Globus pallidus (tissue), 1 donor: ENCODE measurements at regions not wholly inside any gene's neighbourhood (a gene's known extent, or its start where the extent isn't known, plus 50 kb on each side); places are given as distances from the start of the nearest gene placed in this dataset.

ENCODE experiments used
- DNase-seq: peaks from one replicate; pipeline ENCODE4 v3.0.0-alpha.2; 2015; ENCODE audit warnings: low spot score

DNA sequence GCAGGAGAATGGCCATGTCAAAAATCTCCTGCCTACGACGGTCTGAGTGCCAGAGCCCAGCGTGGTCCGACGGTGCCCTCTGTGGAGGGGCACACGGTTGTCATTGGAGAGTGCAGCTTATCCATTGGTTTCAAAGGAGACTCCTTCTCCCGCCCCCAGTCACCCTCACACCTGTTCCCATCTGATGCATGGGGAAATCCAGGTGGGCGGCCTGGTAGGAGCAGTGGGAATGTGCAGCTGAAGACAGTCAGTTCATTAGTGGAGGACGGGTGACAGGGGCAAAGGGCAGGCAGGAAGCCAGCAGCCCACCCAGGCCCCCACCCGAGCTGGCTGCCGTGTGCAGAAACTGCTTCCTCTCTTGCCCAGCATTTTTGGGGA is 162.3 kb downstream of the IRF8 start:
- DNase-seq, result no peak

DNA sequence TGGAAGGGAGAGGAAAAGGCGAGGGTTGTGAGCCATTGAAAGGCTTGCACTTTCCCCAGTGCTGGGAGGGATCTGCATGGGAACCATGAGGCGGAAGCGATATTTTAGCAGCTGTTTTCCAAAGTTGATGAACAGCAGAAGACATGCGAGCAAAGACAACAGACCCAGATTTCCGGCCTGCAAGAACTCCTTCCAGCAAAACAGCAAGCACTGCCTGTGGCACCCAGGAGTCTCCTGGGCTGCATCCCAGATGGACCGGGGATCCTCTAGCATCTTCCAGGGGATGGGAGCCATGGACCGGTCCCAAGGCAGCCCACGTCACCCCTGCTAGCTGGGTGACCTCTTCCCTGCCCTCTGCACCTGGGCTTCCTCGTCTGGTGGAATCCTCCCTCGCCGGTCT is 162.8 kb downstream of the IRF8 start:
- no peak for DNase-seq

- DNase-seq, result no peak
These were observed 163.5 kb downstream of the IRF8 start for GRCh38 chr16:86062271-86062965.

GRCh38 chr16:86063760-86064405 is 164.9 kb downstream of the IRF8 start:
- DNase-seq, result no peak

- DNase-seq, result no peak
These were observed 165.7 kb downstream of the IRF8 start for GRCh38 chr16:86064431-86065250.

DNA sequence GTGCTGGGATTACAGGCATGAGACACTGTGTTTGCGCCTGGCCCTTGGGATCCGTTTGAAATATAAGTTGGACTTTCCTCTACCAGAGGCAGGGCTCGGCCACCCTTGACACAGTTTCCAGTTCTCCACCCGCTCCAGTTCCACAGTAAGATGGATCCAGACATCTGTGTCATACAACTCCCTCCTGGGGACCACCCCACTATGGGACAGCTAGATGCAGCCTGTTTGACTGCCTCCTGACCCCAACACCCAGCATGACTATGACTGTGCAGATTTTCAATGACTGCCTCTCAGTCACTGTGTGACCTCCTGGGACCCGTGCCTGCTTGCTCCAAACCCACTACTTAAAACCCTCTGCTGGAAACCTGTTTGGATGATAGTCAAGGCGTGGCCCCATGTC is 166.7 kb downstream of the IRF8 start:
- DNase-seq, result no peak

DNA sequence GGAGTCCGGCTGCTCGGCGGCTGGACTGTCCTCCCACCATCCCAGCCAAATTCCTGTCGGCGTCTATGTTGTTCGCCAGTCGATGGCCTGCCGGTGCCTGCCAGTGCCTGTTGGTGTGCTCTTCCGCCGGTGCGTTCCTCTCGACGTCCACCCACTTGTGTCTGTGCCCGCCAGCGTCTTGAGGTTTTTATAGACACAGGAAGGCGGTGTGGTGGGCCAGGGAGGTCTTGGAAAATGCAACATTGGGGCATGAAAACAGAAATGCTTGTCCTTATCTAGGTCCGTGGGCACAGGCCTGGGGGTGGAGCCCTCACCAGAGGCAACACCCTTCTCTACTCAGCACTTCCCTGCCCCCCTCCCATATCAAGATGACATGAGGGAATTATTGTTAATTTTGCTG is 167.8 kb downstream of the IRF8 start:
- DNase-seq, result no peak

- no peak for DNase-seq
These were observed 168.6 kb downstream of the IRF8 start for GRCh38 chr16:86067516-86067915.

DNA sequence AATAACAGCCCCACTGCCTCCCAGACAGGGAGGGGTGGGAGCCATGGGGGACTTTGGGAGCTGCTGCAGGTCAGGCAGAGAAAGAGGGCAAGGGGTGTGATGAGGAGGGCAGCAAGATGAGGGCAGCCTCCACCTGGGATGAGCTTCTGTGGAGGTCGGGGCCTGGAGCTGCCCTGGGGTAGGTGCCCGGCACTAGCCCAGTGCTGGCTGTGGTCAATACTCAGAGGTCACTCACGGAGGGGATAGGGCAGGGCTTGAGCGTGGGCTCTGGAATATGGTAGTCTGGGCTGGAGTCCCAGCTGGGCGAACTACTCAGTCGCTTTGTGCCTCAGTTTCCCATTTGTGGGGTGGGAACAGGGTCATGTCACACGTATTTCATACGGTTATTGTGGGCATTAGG is 169.0 kb downstream of the IRF8 start:
- DNase-seq, result no peak

DNA sequence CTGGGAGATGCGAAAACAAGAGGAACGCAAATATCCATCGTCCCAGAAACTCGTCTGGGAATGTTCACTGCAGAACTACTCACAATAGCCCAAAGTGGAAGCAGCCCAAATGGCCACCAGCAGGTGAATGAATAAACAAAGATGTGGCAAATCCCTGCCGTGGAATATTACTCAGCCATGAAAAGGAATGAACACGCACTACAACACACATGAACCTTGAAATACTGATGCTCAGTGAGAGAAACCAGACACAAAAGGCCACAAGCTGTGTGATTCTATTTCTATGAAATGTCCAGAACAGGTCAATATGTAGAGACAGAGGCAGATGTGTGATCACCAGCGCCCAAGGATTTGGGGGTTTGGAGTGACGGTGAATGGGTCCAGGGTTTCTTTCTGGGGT is 169.8 kb downstream of the IRF8 start:
- DNase-seq, result no peak

GRCh38 chr16:86069736-86070298 is 170.9 kb downstream of the IRF8 start:
- no peak for DNase-seq

GRCh38 chr16:86070484-86070883 is 171.5 kb downstream of the IRF8 start:
- DNase-seq, result no peak

GRCh38 chr16:86070971-86071370 is 172.0 kb downstream of the IRF8 start:
- no peak for DNase-seq

DNA sequence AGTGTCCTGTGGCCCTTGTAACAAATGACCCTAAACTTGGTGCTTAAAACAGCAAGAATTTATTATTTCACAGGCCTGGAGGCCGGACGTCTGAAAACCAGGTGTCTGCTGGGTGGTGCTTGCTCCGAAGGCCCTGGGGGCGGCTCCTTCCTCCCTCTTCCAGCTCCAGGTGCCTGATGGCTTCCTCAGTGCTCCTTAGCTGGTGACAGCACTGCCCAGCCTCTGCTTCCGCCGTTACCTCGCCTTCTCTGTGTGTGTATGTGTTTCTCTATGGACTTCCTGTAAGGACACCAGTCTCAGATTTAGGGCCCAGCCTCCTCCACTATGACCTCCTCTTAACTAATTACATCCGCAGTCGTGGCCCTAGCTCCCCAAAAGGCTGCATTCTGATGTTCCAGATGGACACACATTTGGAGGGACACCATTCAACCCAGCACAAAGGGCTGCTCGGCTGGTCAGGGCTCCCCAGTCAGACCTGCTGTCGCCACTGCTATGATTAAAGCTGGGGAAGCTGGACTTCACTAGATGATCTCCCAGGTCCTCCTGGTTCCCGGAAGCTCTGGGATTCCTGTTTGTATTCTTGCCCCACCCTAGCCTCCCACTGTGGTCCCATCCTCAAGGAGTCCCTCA is 172.8 kb downstream of the IRF8 start:
- no peak for DNase-seq

DNA sequence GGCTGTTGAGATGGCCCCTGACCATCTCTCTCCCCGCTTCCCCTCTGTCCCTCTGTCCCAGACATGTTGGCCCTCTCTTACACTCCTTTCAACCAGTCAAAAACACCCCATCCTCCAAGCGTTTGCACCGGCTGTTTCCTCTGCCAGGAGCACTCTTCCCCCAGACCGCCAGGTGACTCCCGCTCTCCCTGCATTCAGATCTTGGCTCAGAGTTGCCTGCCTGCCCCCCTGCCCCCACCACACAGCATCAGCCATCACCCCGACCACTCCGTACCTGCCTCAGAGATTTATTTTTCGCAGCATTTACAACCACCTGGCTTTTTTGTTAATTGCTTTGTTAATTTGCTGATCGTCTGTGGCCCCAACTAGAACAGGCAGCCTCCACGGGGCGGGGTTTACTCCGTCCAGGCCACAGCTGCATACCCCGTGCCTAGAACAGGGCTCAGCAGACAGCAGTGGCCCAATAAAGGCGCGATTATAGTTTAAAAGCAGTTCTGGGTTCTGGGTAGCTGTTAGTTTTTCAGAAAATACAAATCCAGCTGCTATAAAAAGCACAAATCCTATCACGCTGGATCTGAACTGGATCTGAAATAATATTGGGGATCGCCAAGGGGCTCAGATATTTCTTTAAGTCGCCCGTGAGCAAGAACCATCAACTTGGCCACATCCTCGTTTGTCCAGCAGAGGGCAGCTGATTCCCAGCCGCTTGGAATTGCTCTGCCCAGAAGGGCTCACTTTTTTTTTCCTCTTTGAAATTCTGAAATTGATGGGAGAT is 173.6 kb downstream of the IRF8 start:
- DNase-seq, result peak; percentile 47

GRCh38 chr16:86073103-86073625 is 174.2 kb downstream of the IRF8 start:
- DNase-seq, result no peak

- no peak for DNase-seq
These were observed 175.0 kb downstream of the IRF8 start for GRCh38 chr16:86073763-86074493.

DNA sequence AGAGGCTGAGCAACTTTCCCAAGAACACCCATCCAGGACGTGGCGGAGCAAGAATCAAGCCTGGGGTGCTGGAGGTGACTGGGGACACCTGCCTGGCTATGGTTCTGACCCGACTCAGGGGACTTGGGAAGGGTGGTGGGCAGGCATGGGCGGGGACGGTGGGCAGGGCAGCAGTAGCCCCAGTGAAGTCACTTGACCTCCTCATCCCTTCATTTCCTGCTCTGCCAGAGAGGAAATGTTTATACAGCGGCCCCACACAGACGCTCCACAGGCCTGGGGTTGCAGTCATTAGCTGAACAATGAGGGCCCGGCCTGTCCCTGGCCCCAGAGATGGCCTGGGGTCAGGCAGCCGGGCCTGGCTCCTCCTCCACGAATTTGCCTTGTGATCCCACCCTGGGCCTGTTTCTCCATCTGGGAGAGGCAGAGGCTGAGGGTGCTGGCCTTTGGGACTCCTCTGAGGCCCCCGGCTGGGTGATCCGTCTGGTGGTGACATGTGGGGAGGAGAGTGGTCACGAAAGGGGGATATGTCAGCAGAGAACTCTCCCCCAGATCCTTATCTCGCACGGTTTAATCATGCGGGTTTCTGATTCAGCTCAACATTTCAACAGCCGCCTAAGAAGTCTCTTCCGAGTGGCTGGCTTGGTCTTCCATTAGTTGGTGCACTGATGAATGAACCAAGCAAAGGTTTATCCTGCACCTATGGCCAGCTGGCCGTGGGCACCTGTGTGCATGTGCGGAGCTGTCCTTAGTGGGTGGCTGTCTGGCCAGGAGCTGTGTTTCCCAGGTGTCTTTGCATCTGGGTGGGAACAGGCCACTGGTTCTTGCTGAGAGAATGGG is 175.9 kb downstream of the IRF8 start:
- DNase-seq, result no peak

DNA sequence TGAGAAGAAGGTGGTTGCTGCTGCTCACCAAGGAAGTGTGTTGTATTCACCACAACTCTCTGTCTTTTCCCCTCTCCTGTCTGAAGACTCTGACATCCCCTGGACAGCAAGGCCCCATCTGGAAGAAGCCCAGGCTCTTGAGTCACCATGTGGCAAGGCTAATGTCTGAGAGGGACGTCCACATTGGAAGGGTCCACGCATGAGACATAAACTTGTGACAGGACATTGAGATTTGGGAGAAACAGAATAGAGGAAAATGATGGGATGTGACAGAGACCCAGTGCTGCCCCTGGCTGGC is 176.5 kb downstream of the IRF8 start:
- no peak for DNase-seq
